ENCODE measurements at regions not wholly inside any gene's neighbourhood (a gene's known extent, or its start where the extent isn't known, plus 50 kb on each side); places are given as distances from the start of the nearest gene placed in this dataset.
"Not testable (repeated sequence)": the region's sequence is repeated elsewhere in the genome, so short reads cannot be mapped to it uniquely, and the experiment has no call there.

DNA sequence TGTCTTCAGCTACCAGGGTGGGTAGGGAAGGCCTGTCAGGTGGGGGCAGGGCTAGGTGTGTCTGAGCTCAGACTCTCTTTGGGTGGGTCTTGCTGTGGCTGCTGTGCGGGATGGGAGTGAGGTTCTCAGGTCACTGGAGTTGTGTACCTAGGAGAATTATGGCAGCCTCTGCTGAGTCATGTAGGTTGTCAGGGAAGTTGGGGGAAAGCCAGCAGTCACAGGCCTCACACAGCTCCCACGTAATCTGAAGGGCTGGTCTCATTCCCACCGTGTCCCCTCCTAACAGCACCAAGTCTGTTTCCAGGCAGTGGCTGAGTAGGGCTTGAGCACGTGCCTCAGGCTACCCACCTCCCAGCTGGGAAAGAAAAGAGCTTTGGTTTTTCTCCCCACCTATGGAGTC is 67.0 kb downstream of the CHCHD4 start:
- intact Hi-C loops (cut with micrococcal nuclease) = no loop called here
- Mint-ChIP-seq H3K9me3 (peaks cover 19% of the 10 kb centered on the region), H3K4me1 (ENCODE audit: low read depth) (no peaks in the 10 kb centered on the region), H3K27ac (no peak overlapping the region), H3K36me3 (ENCODE audit: low read depth) (peaks cover 2% of the 10 kb centered on the region), H3K27me3 (ENCODE audit: low read depth) (no peaks in the 10 kb centered on the region), H3K4me3 (no peak overlapping the region)
- CTCF ChIA-PET = no interaction called here
- no peak for DNase-seq

DNA sequence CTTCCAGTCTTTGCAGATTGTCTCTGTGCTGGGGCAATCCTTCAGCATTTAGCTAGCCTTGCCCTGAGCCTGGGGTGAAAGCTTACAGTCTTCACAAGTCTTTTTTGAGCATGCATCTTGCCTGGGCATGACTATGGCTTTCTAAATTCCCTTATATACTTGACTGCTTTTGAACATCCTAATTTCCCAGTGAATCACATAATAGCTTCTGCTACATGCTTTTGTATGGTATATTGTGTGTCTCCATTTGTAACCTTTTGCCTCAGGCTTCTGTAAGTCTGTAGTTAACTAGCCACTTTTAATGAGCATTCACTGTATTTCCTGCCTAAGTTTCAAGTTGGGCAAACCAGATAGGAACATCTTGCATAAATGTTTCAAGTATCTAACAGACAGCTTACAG is 76.8 kb downstream of the CHCHD4 start:
- CTCF ChIA-PET = no interaction called here
- Mint-ChIP-seq H3K9me3 (no peaks in the 10 kb centered on the region), H3K36me3 (ENCODE audit: low read depth) (no peaks in the 10 kb centered on the region), H3K27ac (no peak overlapping the region), H3K27me3 (ENCODE audit: low read depth) (peaks cover 12% of the 10 kb centered on the region), H3K4me3 (no peak overlapping the region), H3K4me1 (ENCODE audit: low read depth) (no peaks in the 10 kb centered on the region)
- DNase-seq = no peak
- intact Hi-C loops (cut with micrococcal nuclease) = no loop called here

DNA sequence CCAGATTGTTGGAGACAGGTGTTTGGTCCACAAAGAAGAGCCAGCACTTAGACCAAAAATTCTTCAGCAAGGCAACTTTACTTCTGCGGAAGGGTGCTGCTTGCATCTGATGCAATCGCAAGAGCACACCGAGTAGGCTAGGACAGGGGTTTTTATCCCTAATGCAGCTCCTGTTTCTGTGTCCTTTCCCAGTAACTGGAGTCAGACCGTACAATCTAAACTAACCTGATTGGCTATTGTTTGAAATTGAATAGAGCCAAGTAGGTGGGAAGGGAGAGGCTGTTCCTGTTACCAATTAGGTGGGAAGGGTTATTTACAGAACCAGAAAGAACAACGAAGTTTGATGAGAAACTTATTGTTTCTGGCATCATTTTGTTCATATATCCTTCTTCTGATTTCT is 77.6 kb downstream of the CHCHD4 start:
- Mint-ChIP-seq H3K9me3 (no peaks in the 10 kb centered on the region), H3K27me3 (ENCODE audit: low read depth) (peaks cover 12% of the 10 kb centered on the region), H3K27ac (no peak overlapping the region), H3K36me3 (ENCODE audit: low read depth) (no peaks in the 10 kb centered on the region), H3K4me3 (no peak overlapping the region), H3K4me1 (ENCODE audit: low read depth) (no peaks in the 10 kb centered on the region)
- DNase-seq = no peak
- intact Hi-C loops (cut with micrococcal nuclease) = no loop called here
- CTCF ChIA-PET = no interaction called here

DNA sequence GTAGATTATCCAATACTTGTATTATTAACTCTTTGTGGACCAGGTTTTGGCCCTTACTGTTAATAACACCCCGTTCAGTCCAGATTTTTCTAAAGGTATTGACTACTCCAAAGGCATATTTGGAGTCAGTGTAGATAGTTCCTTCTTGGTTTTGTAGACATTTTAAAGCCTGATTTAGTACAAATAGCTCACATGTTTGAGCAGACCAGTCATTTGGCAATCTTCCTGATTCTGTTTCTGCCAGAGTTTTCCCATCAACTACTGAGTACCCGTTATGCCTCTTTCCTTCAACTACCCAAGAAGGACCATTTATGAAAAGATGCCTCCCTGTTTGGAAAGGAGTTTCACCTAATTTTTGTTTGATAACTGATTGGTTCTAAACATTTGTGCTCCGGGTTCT is 82.0 kb downstream of the CHCHD4 start:
- no peaks in the 10 kb centered on the region for H3K9me3 Mint-ChIP-seq
- H3K4me1 Mint-ChIP-seq (ENCODE audit: low read depth) = no peaks in the 10 kb centered on the region
- CTCF ChIA-PET = no interaction called here
- intact Hi-C loops (cut with micrococcal nuclease) = no loop called here
- H3K27ac Mint-ChIP-seq = no peak overlapping the region
- H3K27me3 Mint-ChIP-seq (ENCODE audit: low read depth) = peaks cover 6% of the 10 kb centered on the region
- peaks cover 2% of the 10 kb centered on the region for H3K36me3 Mint-ChIP-seq (ENCODE audit: low read depth)
- no peak overlapping the region for H3K4me3 Mint-ChIP-seq
- no peak for DNase-seq

DNA sequence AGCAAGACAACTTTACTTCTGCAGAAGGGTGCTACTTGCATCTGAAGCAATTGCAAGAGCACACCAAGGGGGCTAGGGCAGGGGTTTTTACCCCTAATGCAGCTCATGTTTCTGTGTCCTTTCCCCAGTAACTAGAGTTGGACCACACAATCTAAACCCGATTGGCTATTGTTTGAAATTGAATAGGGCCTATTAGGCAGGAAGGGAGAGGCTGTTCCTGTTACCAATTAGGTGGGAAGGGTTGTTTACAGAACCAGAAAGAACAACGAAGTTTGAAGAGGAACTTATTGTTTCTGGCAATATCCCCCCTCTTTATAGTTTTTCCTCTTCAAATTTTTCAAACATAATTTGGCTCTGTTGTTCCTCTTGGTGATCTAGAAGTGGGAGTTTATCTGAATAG is 85.5 kb downstream of the CHCHD4 start:
- peaks cover 6% of the 10 kb centered on the region for H3K9me3 Mint-ChIP-seq
- intact Hi-C loops (cut with micrococcal nuclease) = no loop called here
- CTCF ChIA-PET = interaction anchor here (1.0 kb wide), 1 partner anchor 8 kb away, joined by 3 read pairs; no protein-coding TSS in a partner anchor

DNA sequence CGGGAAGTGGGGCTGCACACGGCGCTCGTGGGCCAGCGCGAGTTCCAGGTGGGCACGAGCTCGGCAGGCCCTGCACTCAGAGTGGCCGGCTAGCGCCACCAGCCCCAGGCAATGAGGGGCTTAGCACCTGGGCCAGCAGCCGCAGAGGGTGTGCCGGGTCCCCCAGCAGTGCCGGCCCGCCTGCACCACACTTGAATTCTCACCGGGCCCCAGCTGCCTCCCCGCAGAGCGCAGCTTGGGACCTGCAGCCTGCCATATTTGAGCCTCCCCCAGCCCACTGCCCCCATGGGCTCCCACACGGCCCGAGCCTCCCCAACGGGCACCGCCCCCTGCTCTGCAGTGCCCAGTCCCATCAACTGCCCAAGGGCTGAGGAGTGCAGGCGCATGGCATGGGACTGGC is 87.5 kb downstream of the CHCHD4 start:
- Mint-ChIP-seq H3K4me3 (no peak overlapping the region), H3K36me3 (ENCODE audit: low read depth) (peaks cover 2% of the 10 kb centered on the region), H3K9me3 (peaks cover 6% of the 10 kb centered on the region), H3K27me3 (ENCODE audit: low read depth) (no peaks in the 10 kb centered on the region), H3K4me1 (ENCODE audit: low read depth) (no peaks in the 10 kb centered on the region), H3K27ac (no peak overlapping the region)
- no peak for DNase-seq
- CTCF ChIA-PET = no interaction called here
- intact Hi-C loops (cut with micrococcal nuclease) = no loop called here

More for the DNA sequence above, 85.5 kb downstream of the CHCHD4 start:
- H3K27me3 Mint-ChIP-seq (ENCODE audit: low read depth) = no peaks in the 10 kb centered on the region
- H3K27ac Mint-ChIP-seq = no peak overlapping the region
- peaks cover 2% of the 10 kb centered on the region for H3K36me3 Mint-ChIP-seq (ENCODE audit: low read depth)
- DNase-seq = no peak
- H3K4me1 Mint-ChIP-seq (ENCODE audit: low read depth) = no peaks in the 10 kb centered on the region
- H3K4me3 Mint-ChIP-seq = no peak overlapping the region

DNA sequence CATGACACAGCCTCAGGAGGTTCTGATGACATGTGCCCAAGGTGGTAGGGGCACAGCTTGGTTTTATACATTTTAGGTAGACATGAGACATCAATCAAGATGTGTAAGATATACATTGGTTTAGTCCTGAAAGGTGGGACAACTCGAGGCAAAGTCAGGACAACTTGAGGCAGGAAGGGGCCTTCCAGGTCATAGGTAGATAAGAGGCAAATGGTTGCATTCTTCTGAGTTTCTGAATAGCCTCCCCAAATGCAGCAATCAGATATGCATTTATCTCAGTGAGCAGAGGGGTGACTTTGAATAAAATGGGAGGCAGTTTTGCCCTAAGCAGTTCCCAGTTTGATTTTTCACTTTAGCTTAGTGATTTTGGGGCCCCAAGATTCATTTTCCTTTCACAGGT is 91.6 kb downstream of the CHCHD4 start:
- H3K4me1 Mint-ChIP-seq (ENCODE audit: low read depth) = no peaks in the 10 kb centered on the region
- no peak overlapping the region for H3K4me3 Mint-ChIP-seq

DNA sequence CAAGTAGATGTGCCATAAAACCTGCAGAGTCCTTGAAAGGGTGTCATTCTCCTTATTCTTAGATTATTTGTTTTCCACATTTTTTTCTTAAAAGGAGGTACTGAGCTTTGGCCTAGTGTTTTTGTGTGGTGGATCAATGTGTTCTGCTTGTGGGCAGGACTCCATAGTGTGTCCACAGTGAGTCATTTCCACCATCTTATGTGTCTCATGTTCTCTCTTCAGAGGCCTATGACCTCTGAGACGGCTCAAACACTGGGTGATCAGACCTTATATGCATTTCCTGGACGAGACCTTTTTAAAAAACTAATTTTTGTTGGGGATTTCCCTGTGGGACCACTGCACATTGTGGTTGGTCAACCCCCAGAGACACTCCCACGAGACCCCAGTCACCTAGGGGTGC is 93.4 kb downstream of the CHCHD4 start:
- Mint-ChIP-seq H3K36me3 (ENCODE audit: low read depth) (peaks cover 1% of the 10 kb centered on the region), H3K4me1 (ENCODE audit: low read depth) (no peaks in the 10 kb centered on the region), H3K9me3 (peaks cover 5% of the 10 kb centered on the region), H3K4me3 (no peak overlapping the region), H3K27me3 (ENCODE audit: low read depth) (no peaks in the 10 kb centered on the region), H3K27ac (no peak overlapping the region)
- DNase-seq = no peak
- CTCF ChIA-PET = interaction anchor here (0.8 kb wide), 1 partner anchor 8 kb away, joined by 3 read pairs; no protein-coding TSS in a partner anchor
- intact Hi-C loops (cut with micrococcal nuclease) = no loop called here

More for the DNA sequence above, 91.6 kb downstream of the CHCHD4 start:
- Mint-ChIP-seq H3K27me3 (ENCODE audit: low read depth) (no peaks in the 10 kb centered on the region), H3K27ac (no peak overlapping the region), H3K9me3 (peaks cover 6% of the 10 kb centered on the region), H3K36me3 (ENCODE audit: low read depth) (peaks cover 2% of the 10 kb centered on the region)
- no peak for DNase-seq
- intact Hi-C loops (cut with micrococcal nuclease) = no loop called here
- CTCF ChIA-PET = interaction anchor here (0.6 to 1.5 kb wide), 2 partner anchors 130 to 315 kb away, joined by 3 read pairs; no protein-coding TSS in a partner anchor

DNA sequence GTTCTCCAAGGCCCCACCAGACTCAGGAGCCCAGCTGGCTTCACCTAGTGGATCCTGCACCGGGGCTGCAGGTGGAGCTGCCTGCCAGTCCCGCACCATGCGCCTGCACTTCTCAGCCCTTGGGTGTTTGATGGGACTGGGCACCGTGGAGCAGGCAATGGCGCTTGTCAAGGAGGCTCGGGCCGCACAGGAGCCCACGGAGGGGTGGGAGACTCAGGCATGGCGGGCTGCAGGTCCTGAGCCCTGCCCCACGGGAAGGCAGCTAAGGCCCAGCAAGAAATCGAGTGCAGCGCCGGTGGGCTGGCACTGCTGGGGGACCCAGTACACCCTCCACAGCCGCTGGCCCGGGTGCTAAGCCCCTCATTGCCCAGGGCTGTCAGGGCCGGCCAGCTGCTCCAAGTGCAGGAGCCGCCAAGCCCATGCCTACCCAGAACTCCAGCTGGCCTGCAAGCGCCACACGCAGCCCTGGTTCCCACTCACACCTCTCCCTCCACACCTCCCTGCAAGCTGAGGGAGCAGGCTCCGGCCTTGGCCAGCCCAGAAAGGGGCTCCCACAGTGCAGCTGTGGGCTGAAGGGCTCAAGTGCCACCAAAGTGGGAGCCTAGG is 95.2 kb downstream of the CHCHD4 start:
- H3K4me3 Mint-ChIP-seq; H3K36me3 Mint-ChIP-seq (ENCODE audit: low read depth); intact Hi-C loops (cut with micrococcal nuclease); DNase-seq; H3K9me3 Mint-ChIP-seq; H3K4me1 Mint-ChIP-seq (ENCODE audit: low read depth); H3K27me3 Mint-ChIP-seq (ENCODE audit: low read depth); H3K27ac Mint-ChIP-seq; CTCF ChIA-PET: not testable (repeated sequence)

DNA sequence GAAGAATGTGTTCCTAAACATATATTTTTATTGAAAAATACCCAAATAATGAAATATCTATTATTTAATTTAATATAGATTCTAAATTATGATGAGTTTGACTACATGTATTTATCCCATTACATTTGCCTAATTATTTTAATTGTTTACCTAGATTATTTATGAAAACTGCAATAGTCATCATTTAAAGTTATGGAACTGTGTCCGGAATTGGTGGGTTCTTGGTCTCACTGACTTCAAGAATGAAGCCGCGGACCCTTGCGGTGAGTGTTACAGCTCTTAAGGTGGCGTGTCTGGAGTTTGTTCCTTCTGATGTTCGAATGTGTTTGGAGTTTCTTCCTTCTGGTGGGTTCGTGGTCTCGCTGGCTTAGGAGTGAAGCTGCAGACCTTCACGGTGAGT is 96.5 kb downstream of the CHCHD4 start:
- H3K4me3 Mint-ChIP-seq; H3K4me1 Mint-ChIP-seq (ENCODE audit: low read depth); H3K27ac Mint-ChIP-seq; CTCF ChIA-PET; DNase-seq; H3K36me3 Mint-ChIP-seq (ENCODE audit: low read depth); H3K27me3 Mint-ChIP-seq (ENCODE audit: low read depth); intact Hi-C loops (cut with micrococcal nuclease): not testable (repeated sequence)
- peaks cover 14% of the 10 kb centered on the region for H3K9me3 Mint-ChIP-seq

DNA sequence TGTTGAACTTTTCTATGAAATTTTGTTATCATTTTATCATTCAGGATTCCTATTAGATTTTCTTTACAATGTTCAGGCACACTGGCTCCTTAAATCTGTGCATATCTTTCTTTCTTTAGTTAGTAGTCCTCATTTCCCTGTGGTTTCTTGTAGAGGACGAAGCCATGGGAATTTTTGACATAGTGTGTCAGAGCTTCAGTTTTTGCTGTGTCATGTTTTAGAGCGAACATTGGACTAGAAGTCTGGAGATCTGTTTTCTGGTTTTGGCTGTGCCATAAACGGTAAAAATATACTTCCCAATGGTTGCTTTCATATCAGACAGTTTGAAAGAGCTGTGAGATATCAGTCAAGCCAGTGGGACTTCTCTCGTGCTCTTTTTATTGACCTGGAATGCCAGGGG is 105.2 kb downstream of the CHCHD4 start:
- Mint-ChIP-seq H3K27me3 (ENCODE audit: low read depth) (peaks cover 27% of the 10 kb centered on the region), H3K36me3 (ENCODE audit: low read depth) (peaks cover 4% of the 10 kb centered on the region), H3K4me3 (no peak overlapping the region), H3K9me3 (peaks cover 17% of the 10 kb centered on the region), H3K27ac (no peak overlapping the region), H3K4me1 (ENCODE audit: low read depth) (no peaks in the 10 kb centered on the region)
- intact Hi-C loops (cut with micrococcal nuclease) = no loop called here
- DNase-seq = no peak
- CTCF ChIA-PET = interaction anchor here (1.0 kb wide), 1 partner anchor 15 kb away, joined by 3 read pairs; no protein-coding TSS in a partner anchor

DNA sequence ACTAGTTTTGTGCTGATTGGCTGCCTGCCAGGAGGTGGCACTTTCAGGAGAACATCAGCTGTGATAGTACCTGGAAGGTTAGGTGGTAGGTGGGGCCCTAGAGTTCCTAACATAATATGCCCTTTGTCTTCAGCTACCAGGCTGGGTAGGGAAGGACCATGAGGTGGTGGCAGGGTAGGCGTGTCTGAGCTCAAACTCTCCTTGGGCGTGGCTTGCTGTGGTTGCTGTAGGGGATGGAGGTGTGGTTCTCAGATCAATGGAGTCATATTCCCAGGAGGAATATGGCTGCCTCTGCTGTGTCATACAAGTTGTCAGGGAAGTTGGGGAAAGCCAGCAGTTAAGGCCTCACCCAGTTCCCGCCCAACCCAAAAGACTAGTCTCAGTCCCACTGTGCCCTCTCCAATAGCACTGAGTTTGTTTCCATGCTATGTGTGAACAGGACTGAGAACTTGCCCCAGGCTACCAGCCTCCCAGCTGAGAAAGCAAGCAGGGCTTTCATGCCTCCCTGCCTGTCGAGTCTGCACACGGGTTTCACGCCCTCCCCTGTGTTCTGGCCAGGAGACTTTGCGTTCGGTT is 107.7 kb downstream of the CHCHD4 start:
- H3K27me3 Mint-ChIP-seq (ENCODE audit: low read depth) = peaks cover 26% of the 10 kb centered on the region
- CTCF ChIA-PET = interaction anchor here (0.7 kb wide), 1 partner anchor 111 kb away, joined by 3 read pairs; no protein-coding TSS in a partner anchor
- no peak overlapping the region for H3K4me3 Mint-ChIP-seq
- H3K36me3 Mint-ChIP-seq (ENCODE audit: low read depth) = no peaks in the 10 kb centered on the region
- H3K4me1 Mint-ChIP-seq (ENCODE audit: low read depth) = no peaks in the 10 kb centered on the region
- no peak overlapping the region for H3K27ac Mint-ChIP-seq
- intact Hi-C loops (cut with micrococcal nuclease) = no loop called here
- peaks cover 9% of the 10 kb centered on the region for H3K9me3 Mint-ChIP-seq
- no peak for DNase-seq

DNA sequence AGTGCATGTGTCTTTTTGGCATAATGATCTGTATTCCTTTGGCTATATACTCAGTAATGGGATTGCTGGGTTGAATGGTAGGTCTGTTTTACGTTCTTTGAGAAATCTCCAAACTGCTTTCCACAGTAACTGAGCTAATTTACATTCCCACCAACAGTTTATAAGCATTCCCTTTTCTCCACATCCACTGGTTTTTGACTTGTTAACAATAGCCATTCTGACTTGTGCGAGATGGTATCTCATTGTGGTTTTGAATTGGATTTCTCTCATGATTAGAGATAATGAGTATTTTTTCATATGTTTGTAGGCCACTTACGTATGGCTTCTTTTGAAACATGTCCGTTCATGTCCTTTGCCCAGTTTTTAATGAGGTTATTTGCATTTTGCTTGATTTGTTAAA is 117.7 kb downstream of the CHCHD4 start:
- CTCF ChIA-PET = no interaction called here
- peaks cover 14% of the 10 kb centered on the region for H3K27me3 Mint-ChIP-seq (ENCODE audit: low read depth)
- intact Hi-C loops (cut with micrococcal nuclease) = no loop called here
- no peak overlapping the region for H3K4me3 Mint-ChIP-seq
- no peak for DNase-seq
- H3K9me3 Mint-ChIP-seq = no peaks in the 10 kb centered on the region
- no peak overlapping the region for H3K27ac Mint-ChIP-seq
- H3K4me1 Mint-ChIP-seq (ENCODE audit: low read depth) = no peaks in the 10 kb centered on the region
- H3K36me3 Mint-ChIP-seq (ENCODE audit: low read depth) = no peaks in the 10 kb centered on the region

Measured in activated naive CD4-positive, alpha-beta T cell treated with anti-CD3 and anti-CD28 coated beads for 36 hours (primary cell).